PC-9 (cell line): ENCODE measurements at regions not wholly inside any gene's neighbourhood (a gene's known extent, or its start where the extent isn't known, plus 50 kb on each side); places are given as distances from the start of the nearest gene placed in this dataset.

Source experiments
- EZH2 ChIP-seq: fragments of 200-600 bp; sonication (generic); IDR thresholded peaks from 2 replicates; pipeline ENCODE4 v1.8.0; 2017; ENCODE audit warnings: antibody characterized with exemption, low read depth
- TF ChIP-seq, protein P1 (sequence below): fragments of 200-600 bp; sonication (generic); conservative IDR thresholded peaks from 2 replicates; pipeline ENCODE4 v1.6.1; 2017; ENCODE audit warnings: mixed run types, antibody characterized with exemption, mild to moderate bottlenecking, moderate library complexity

DNA sequence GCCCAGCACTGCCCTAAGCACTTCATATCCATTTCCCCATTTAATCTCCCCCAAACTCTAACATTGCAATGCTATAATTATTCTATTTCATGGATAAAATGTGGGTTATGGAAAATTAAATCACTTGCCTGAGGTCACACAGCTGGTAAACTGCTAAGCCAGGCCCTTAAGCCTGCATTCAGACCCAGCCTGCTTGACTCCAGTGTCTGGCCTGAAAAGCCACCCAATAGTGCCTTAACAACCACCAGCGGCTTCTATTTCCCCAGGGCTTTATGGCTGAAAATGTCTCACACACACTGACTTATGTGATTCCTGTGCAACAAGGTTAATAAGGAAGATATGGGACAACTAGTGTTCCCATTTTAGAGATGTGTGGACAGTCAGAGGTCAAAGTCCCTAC, 178.5 kb upstream of the SNX19 start:
- TF ChIP-seq, protein P1, sequence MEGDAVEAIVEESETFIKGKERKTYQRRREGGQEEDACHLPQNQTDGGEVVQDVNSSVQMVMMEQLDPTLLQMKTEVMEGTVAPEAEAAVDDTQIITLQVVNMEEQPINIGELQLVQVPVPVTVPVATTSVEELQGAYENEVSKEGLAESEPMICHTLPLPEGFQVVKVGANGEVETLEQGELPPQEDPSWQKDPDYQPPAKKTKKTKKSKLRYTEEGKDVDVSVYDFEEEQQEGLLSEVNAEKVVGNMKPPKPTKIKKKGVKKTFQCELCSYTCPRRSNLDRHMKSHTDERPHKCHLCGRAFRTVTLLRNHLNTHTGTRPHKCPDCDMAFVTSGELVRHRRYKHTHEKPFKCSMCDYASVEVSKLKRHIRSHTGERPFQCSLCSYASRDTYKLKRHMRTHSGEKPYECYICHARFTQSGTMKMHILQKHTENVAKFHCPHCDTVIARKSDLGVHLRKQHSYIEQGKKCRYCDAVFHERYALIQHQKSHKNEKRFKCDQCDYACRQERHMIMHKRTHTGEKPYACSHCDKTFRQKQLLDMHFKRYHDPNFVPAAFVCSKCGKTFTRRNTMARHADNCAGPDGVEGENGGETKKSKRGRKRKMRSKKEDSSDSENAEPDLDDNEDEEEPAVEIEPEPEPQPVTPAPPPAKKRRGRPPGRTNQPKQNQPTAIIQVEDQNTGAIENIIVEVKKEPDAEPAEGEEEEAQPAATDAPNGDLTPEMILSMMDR, result no peak
- no peak for TF ChIP-seq EZH2
